Caki2 (cell line): ENCODE measurements at regions not wholly inside any gene's neighbourhood (a gene's known extent, or its start where the extent isn't known, plus 50 kb on each side); places are given as distances from the start of the nearest gene placed in this dataset.
"Not testable (repeated sequence)": the region's sequence is repeated elsewhere in the genome, so short reads cannot be mapped to it uniquely, and the experiment has no call there.

Experiments
- DNase-seq: peaks from one replicate; pipeline ENCODE4 v3.0.0-alpha.2; 2015; ENCODE audit warnings: low read depth
- in situ Hi-C: cut with HindIII; loops from 2 replicates; pipeline ENCODE4 v1.10.0; 2016; ENCODE audit warnings: low sequenced_read_pairs, low pct_unique_long_range_greater_than_20kb, mixed read lengths

GRCh38 chr1:178020968-178021640, 51.2 kb upstream of the SEC16B start:
- no peak for DNase-seq
- in situ Hi-C loops, result no loop called here

- no peak for DNase-seq
- in situ Hi-C loops, result no loop called here
Measured at GRCh38 chr1:178021950-178022349, 52.1 kb upstream of the SEC16B start.

DNA sequence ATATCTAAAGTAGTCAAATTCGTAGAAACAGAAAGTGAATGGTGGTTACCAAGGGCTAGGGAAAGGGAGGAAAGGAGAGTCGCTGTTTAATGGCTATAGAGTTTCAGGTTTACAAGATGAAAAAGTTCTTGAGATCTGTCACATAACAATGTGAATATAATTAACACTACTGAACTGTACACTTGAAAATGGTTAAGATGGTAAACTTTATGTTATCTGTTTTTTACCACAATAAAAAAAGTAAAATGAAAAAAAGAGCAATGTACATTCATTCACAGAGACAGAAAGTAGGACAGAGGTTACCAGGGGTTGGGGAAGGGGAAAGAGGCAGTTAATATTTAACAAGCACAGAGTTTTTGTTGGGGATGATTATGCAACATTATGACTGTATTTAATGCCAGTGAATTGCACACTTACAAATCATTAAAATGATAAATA, 53.3 kb upstream of the SEC16B start:
- DNase-seq, result no peak
- in situ Hi-C loops, result no loop called here

DNA sequence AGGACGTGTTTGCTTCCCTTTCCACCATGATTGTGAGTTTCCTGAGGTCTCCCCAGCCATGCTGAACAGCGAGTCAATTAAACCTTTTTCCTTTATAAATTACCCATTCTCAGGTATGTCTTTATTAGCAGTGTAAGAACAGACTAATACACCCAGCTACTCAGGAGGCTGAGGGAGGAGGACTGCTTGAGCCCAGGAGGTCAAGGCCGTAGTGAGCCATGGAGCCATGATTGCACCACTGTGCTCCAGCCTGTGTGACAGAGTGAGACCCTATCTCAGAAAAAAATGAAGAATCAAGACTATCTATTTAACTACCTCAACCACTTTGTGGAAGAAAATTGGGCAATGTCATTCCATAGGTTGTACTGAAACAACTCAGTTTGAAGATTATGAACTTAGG, 54.6 kb upstream of the SEC16B start:
- in situ Hi-C loops, result no loop called here
- DNase-seq, result no peak

DNA sequence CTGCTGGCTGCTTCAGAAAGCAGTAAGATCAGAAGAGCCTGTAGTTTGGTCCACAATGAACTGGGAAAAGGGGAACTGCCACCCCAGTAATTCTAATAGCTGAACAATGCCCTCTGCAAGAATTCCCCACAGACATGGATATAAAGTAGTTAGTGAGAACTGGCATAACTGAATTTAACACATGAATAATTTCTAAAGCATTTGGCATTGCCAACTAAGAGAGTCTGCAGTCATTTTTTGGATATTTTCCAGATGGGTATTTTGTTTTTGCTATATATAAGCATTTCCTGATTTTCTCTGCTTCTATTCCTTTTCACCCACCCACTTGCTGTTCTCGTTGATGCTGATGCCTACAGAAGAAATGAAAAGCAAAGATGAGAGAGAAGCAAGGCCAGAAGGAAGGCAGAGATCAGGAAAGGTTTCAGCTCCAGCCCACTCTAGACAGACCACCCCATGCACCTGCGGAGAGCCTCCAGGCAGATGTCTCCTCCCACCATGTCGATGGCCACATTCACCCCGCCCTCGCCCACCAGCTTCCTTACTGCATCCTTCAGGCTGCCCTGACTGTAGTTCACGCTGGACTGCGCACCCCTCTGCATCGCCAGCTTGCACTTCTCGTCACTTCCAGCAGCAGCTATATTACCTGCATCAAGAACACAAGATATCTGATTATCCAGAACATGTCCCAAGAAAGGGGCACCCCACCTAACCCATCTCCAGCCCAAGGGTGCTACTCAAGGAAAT, 55.9 kb upstream of the SEC16B start:
- no peak for DNase-seq
- in situ Hi-C loops, result no loop called here

DNA sequence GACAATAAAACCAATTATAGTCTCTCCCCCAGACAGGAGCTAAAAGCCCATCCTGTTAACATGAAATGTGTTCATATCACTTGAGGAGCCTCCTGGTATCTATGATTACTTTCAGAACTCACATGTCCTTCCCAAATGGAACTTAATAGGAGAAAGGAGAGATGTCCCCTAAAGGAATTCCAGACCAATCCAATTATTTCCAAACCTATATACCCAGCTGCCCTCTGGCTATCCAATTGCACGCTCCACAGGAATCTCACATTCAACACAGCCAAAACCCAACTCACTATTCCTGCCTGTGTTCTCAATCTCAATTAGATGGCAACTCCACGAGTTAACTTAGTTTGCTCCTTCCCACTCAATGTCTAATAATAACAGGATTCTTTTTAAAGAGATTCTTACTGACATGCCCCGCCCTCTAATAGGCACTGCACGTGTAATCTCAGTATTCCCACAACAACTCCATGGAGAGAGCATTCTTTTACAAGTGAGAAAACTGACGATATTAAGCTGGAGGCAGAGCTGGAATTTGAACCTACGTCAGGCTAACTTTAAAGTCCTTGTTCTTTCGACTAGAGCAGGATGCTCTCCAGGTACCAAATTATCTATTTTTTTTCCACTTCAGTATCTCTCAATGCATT, 59.1 kb upstream of the SEC16B start:
- in situ Hi-C loops, result no loop called here
- DNase-seq, result no peak

GRCh38 chr1:178030467-178030866, 60.6 kb upstream of the SEC16B start:
- in situ Hi-C loops, result no loop called here
- no peak for DNase-seq

GRCh38 chr1:178031856-178032320, 62.0 kb upstream of the RASAL2 start:
- peak; percentile 66 for DNase-seq
- in situ Hi-C loops, result no loop called here

DNA sequence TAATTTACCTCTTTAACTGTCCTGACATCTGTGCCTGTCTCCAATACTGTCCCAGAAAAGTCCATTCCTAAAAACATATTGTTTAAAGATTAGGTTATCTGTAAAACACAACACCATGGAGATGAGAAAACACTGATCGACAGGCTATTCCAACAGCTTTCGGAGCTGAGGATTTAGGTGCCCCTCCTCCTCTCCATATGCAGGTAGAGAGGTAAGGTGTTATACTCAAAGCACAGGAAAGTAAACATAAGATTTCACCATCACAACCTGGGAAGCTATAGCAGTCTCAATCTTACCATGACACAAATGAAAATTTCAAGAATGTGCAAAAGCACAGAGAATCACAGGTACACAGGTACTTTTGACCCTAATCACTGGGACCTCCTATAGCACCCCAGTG, 60.9 kb upstream of the RASAL2 start:
- no peak for DNase-seq
- in situ Hi-C loops, result no loop called here

DNA sequence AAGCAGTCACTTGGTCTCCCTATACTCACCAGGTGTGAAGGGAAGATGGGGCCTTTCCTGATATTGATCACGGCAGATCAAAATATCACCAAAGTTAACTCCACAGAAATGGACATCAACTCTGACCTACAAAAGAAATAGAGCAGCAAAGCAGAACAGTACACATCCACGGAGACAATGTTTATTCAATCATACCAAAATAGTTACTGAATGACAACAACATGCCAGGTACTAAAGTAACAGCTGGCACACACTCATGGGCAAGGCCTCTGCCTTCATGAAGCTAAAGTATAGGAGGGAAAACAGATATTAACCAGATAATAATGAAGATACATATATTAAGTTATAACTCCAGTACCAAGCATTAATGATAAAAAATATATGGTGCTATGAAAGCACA, 59.2 kb upstream of the RASAL2 start:
- in situ Hi-C loops, result no loop called here
- DNase-seq, result no peak

GRCh38 chr1:178036090-178036489, 57.8 kb upstream of the RASAL2 start:
- no peak for DNase-seq
- in situ Hi-C loops, result no loop called here

DNA sequence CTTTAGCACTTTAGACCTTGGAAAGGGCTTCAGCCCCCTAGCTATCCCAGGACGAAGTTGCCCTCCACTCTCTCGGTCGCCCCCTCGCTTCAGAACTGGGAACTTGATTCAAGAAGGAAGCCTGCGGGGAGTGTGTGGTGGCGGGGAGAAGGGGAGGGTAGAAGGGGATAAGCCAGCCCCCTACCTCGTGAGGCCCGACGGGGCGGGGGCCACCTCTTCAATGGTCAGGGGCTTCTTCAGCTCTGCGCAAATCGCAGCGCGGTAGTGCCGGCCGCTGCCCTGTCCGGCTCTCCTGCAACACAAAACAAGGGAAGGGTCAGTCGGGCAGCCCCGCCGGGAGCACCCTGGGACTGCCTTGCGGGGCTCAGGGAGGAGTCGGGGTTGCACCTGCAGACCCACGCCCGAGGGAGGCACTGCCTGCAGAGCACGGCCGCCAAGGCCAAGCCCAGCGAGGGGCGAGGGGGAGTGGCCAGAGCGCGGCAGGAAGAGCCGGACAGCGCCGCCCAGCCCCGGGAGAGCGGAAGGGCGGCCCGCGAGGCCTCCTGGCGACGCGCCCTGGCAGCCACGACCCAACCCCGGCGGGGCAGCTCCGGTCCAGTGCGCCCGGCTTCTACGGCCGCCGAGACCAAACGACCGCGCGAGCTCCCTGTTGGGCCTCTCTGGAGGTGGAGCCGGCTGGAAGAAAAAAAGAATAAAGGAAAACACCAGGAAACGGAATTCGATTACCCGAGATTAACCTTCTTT, 56.2 kb upstream of the RASAL2 start:
- in situ Hi-C loops, result no loop called here

GRCh38 chr1:178038372-178038771, 55.5 kb upstream of the RASAL2 start:
- in situ Hi-C loops, result no loop called here
- DNase-seq, result no peak

More for the DNA sequence above, 56.2 kb upstream of the RASAL2 start:
- peak; percentile 84 for DNase-seq

DNA sequence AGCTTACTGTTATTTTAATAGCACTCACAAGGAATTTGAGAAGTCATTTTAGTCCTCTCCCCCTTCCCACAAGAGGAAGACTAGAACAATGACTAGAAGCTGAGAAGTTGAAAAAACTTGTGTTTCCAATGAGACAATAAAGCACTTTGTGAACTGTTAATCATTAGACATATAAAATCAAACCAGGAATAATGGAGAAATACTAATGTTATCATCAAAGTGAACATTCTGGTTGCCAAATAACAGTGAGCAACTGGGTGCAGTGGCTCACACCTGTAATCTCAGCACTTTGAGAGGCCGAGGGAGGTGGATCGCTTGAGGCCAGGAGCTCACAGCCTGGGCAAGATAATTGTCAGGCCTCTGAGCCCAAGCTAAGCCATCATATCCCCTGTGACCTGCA, 54.0 kb upstream of the RASAL2 start:
- DNase-seq, result peak; percentile 56
- in situ Hi-C loops, result no loop called here

DNA sequence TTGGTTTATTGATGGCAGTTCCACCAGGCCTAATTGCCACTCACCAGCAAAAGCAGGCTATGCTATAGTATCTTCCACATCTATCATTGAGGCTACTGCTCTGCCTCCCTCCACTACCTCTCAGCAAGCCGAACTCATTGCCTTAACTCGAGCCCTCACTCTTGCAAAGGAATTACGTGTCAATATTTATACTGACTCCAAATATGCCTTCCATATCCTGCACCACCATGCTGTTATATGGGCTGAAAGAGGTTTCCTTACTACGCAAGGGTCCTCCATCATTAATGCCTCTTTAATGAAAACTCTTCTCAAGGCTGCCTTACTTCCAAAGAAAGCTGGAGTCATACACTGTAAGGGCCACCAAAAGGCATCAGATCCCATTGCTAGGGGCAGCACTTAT, 50.0 kb upstream of the RASAL2 start:
- in situ Hi-C loops, DNase-seq: not testable (repeated sequence)
